Epidermal melanocyte (primary cell): ENCODE measurements at regions not wholly inside any gene's neighbourhood (a gene's known extent, or its start where the extent isn't known, plus 50 kb on each side); places are given as distances from the start of the nearest gene placed in this dataset.

Experiments used
- DNase-seq: peaks from one replicate; pipeline ENCODE4 v3.0.0; 2011; ENCODE audit warnings: low spot score; ENCODE audit not compliant: insufficient read length

DNA sequence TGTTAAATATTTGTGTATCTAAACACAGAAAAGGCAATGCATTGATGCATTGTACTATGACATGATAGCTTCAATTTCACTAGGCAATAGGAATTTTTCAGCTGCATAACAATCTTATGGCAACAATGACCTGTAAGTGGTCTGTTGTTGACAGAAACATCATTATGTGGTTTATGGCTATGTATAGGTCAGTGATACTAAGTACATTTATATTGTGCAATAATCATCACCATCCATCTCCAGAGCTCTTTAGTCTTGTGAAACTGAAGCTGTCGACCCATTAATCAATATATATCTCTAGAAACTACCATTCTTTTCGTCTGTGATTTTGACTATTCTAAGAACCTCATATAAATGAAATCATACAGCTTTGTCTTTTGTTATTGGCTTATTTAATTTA is 200.1 kb upstream of the ZNF717 start:
- no peak for DNase-seq

- DNase-seq: no peak
These were observed 224.9 kb upstream of the ZNF717 start for GRCh38 chr3:76010252-76010651.

GRCh38 chr3:76011121-76011520 is 225.8 kb upstream of the ZNF717 start:
- DNase-seq: no peak

GRCh38 chr3:76015496-76015895 is 230.1 kb upstream of the ZNF717 start:
- DNase-seq: no peak

- no peak for DNase-seq
These were observed 230.8 kb upstream of the ZNF717 start for GRCh38 chr3:76016111-76016510.

- DNase-seq: no peak
These were observed 231.6 kb upstream of the ZNF717 start for GRCh38 chr3:76016769-76017439.

DNA sequence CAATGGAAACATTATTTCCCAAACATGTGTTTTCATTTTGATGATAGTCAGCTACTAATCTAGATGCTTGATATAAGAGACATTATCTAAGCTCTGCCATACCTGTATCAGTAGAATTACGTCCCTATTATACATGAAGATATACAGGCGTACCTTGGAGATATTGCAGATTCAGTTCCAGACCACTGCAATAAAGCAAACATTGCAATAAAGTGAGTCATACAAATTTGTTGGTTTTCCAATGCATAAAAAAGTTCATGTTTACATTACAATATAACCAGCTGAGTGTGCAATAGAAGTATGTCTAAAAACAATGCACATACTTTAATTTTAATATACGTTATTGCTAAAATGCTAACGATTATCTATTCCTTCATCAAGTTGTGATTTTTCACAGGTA is 236.0 kb upstream of the ZNF717 start:
- DNase-seq: no peak

GRCh38 chr3:76024640-76025039 is 239.3 kb upstream of the ZNF717 start:
- no peak for DNase-seq

DNA sequence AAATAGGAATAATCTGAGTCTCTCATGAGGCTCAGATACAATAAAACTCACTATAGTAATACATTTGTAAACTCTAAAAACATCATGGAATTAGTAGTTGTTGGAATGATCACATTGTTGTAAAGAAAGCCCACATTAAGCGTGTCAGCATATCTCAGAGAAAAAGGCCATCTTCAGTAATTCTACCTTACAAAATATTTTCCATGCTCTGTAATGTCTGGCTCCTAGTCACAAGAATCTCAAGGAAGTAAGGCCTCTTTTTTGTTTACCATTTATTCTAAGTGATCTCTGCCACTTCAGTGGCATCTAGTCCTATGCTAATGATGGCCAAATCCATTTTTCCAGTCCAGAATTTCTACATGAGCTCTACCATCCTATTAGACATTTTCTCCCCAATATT is 240.2 kb upstream of the ZNF717 start:
- no peak for DNase-seq

DNA sequence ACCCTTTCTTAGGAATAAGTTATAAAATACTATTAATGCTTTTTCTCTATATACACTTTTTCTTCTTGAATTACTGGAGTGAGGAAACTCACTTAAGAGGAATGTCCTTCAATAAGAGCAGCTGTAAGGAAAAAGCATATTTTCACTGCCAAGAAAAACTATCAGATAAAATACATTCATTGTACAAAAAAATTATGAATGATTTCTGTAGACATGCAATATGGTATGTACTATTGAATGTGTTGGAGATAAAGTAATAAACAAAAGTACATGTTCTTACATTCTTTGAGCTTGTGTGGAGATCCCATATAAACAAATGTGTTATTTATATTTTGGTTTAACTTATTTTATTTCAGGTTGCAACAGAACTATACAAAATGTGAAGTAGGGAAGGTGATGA is 241.0 kb upstream of the ZNF717 start:
- DNase-seq: no peak

GRCh38 chr3:76028774-76029173 is 243.4 kb upstream of the ZNF717 start:
- no peak for DNase-seq

DNA sequence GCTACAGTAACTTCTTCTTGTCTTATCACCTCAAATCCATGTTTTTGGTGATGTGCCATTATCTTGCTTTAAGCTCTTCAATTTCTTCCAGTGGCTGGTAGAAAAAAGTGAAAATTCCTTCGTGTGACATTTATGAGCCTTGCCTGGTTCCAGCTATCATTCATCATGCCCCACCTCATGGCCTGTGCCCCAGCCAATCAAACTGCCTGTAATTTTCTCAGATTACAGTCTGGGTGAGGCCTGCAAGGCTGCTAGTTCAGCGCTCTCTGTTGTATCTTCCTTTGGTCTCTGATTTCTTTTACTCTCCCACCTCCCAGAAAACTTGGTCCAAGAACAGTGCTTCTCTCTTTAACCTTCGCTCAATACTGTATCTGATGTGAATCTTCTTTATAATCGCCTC is 249.3 kb upstream of the ZNF717 start:
- DNase-seq: no peak

DNA sequence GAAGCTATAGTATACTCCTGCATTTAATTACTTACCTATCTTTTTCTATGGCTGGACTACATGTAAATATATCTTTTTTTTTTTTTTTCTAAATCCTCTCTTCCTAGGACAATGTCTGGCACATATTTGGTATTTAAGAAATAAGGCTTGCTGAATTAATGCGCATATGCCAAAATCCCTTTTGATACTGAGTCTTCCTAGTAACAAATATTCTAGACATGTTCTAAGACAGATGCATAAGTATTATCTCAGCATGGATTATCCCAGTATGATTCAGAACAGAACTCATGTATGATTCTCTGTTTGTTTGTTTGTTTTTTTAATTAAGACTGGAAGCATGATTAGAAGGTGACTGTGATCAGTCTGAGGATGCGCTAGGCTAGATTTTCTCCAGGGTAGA is 249.8 kb upstream of the ZNF717 start:
- no peak for DNase-seq

DNA sequence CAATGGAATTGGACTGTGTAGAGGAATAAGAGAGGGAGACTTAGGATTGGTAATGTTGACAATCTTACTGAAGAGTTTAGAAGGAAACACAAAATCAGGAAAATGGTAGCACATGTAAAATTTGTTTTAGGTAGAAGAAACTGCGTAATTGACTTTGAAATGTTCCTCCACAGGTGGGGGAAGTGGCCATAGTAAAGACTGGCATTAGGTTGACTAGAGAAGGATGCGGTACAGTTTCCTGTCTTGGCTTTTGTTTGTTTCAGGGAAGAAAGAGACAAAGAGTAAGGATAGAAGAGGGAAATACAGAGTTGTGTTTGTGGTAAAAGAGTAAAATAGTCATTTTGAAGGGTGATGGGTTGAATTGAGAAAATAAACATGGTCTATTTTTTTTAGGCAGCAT is 253.6 kb upstream of the ZNF717 start:
- DNase-seq: no peak

DNA sequence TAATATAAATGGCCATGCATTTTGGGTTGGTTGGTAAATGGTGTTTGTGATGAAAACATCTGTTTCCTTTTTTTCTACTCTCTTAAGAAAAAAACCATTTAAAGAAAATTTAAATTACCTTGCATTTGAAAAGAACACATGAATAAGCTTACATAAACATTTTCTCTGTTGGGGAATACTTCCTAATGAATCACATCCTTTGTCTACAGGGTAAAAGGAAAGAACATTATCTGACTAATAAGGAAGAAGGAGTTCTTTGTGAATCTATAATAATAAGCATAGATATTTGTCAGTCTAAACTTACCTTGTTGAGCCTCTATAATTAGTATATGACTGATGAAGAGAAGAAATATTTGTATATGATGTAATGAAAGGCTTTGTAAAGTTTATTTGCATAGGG is 254.1 kb upstream of the ZNF717 start:
- DNase-seq: no peak

- peak; percentile 17 for DNase-seq
These were observed 255.6 kb upstream of the ZNF717 start for GRCh38 chr3:76040946-76041345.

- DNase-seq: no peak
These were observed 258.4 kb upstream of the ZNF717 start for GRCh38 chr3:76043746-76044145.

DNA sequence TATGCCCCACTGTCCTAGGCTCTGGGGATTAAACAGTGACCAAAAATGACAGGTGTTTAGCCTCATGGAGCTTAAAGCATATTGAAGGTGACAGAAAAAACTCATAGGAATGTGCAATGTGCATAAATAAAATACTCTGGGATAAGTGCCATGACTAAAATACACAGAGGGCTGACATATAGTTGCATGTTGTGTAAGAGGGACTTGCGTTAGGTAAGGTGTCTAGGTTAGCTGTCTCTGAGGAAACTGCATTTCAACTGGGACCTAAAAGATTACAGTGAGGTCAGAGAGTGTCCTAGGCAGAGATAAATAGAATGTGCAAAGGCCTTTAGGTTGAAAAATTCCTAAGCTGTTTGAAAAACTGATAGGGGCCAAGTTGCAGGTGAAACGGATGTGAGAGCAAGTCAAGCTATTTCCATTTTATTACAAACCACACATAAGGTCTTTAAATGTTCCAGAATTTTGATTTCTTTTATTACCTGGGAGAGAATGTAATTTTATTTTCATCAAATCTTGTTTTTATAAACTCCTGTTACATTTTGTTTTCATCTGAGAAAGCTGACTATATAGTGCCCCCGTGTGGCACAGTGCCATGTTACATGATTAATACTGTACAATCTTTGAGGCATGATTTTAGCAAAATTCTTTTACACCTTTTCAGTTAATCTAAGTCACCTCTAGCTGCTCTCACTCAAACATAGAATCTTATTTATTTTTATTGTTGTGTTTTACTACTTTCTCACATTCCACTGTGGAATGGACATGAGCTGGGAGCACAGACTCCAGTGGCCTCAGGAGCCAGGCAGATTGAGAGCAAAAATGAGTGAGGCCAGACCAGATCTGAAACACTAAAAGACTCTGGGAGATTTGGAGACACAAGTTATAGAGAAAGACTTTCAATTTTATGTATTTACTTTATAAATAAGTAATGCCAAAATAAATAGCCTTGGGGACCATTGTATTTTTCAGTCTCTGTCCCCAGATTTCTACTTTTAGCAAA is 259.6 kb upstream of the ZNF717 start:
- DNase-seq: no peak

- no peak for DNase-seq
These were observed 262.0 kb upstream of the ZNF717 start for GRCh38 chr3:76047368-76047767.

GRCh38 chr3:76049776-76050175 is 264.4 kb upstream of the ZNF717 start:
- DNase-seq: no peak

- DNase-seq: no peak
These were observed 265.8 kb upstream of the ZNF717 start for GRCh38 chr3:76051145-76051544.

DNA sequence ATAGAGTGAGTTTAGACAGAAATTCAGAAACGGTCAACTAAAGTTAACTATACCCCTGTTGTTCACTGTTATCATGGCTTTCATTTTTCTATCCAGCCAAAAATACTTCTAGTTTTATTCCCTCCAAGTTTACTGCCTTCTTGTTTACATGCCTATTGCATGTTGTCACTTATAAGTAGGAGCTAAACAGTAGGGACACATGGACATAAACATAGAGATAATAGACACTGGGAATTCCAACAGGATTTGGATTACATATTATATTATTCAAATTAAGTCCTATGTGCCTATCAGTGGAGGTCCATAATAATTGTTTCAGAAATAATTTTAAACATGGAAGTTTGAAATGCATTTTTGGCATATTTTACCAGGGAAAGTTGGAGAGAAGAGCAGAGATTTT is 269.1 kb upstream of the ZNF717 start:
- no peak for DNase-seq

DNA sequence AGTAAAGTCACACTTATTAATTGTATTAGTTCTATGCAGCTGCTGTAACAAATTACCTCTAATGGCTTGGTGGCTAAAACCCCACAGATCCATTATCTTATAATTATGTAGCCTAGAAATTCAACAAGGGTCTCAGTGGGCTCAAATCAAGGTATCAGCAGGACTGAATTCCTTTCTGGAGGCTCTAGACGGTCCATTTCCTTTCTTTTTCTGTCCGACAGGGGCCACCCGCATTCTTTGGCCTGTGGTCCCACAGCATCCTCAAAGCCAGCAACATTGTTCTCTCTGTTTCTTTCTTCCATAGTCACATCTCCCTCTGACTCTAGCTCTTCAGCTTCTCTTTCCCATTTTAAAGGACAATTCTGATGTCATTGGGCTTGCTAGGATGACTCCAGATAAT is 276.3 kb upstream of the ZNF717 start:
- DNase-seq: no peak
